NT2/D1 (cell line): ENCODE measurements at regions not wholly inside any gene's neighbourhood (a gene's known extent, or its start where the extent isn't known, plus 50 kb on each side); places are given as distances from the start of the nearest gene placed in this dataset.

ENCODE experiments used
- SUZ12 ChIP-seq: IDR thresholded peaks from 2 replicates; pipeline ENCODE4 v1.6.1; 2011; ENCODE audit not compliant: insufficient read length, insufficient read depth; ENCODE audit errors: extremely low read depth
- YY1 ChIP-seq: IDR thresholded peaks from 2 replicates; pipeline ENCODE4 v1.6.1; 2011; ENCODE audit not compliant: insufficient read length, insufficient read depth
- ZNF274 ChIP-seq: IDR thresholded peaks from 2 replicates; pipeline ENCODE4 v1.6.1; 2011; ENCODE audit warnings: mild to moderate bottlenecking, low read depth, low read length

GRCh38 chr3:75985432-75985831 is 200.1 kb upstream of the ZNF717 start:
- TF ChIP-seq ZNF274 = no peak
- TF ChIP-seq YY1 = no peak
- TF ChIP-seq SUZ12 = no peak
